Omental fat pad (tissue), 3 donors: ENCODE measurements at regions not wholly inside any gene's neighbourhood (a gene's known extent, or its start where the extent isn't known, plus 50 kb on each side); places are given as distances from the start of the nearest gene placed in this dataset.

Source experiments
- ATAC-seq: fragments of 150-250 bp; one replicate; pipeline ENCODE4 v1.9.1; 2016; ENCODE audit warnings: mild to moderate bottlenecking, moderate library complexity; ENCODE audit not compliant: low FRiP score
- DNase-seq: peaks from one replicate; pipeline ENCODE4 v3.0.0-alpha.2; 2019; ENCODE audit warnings: low spot score
- CTCF ChIP-seq, 3 donors: fragments of 450-650 bp; IDR thresholded peaks; one replicate each; pipeline ENCODE4 v1.5.1; 2016 to 2017; ENCODE audit warnings: antibody characterized with exemption in 3 of 3, mild to moderate bottlenecking in 3 of 3, moderate library complexity in 2 of 3

GRCh38 chr2:5798084-5798483 lies 105.9 kb downstream of the SOX11 start:
- TF ChIP-seq CTCF (IDR thresholded peaks at IDR 0.05): no peak
- DNase-seq: no peak
- ATAC-seq: no peak

DNA sequence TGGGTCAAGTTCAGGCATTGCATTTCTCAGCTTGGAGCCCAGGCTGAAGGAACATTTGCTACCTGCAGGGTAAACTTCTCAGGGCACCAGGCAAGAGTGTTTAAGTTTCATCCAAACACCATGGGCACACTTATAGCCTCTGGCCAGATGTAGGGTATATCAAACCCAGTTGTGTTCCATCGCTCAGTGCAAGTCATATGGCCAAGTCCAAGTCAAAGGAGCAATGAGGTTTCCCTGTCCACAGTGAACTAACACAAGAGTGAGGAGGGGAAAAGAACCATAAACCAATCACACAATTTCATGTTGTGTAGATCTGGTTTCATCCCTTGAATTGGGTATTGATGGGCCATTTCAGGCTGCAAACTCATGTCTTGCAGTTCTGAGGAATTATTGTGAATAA lies 107.2 kb downstream of the SOX11 start:
- no peak for ATAC-seq
- TF ChIP-seq CTCF (IDR thresholded peaks at IDR 0.05): no peak
- DNase-seq: no peak

DNA sequence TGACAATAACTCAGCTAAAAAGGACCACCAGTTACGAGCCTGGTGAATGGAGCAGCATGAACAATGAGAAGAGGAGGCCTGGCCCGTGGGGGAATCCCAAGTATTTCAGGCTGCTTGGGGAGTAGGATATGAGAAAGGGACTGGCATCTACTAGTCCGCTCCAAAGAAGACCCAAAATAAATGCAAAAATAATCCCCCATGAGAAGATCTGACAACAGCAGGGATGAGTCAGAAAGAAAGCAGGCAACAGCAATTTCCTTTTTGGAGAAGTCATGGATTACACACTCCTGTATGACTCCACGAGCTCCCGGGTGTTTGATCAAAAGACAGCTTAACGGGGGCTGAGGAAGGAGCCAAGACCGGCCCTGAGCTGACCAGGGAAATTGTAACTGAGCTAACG lies 111.4 kb downstream of the SOX11 start:
- no peak for ATAC-seq
- no peak for TF ChIP-seq CTCF (IDR thresholded peaks at IDR 0.05)
- no peak for DNase-seq

DNA sequence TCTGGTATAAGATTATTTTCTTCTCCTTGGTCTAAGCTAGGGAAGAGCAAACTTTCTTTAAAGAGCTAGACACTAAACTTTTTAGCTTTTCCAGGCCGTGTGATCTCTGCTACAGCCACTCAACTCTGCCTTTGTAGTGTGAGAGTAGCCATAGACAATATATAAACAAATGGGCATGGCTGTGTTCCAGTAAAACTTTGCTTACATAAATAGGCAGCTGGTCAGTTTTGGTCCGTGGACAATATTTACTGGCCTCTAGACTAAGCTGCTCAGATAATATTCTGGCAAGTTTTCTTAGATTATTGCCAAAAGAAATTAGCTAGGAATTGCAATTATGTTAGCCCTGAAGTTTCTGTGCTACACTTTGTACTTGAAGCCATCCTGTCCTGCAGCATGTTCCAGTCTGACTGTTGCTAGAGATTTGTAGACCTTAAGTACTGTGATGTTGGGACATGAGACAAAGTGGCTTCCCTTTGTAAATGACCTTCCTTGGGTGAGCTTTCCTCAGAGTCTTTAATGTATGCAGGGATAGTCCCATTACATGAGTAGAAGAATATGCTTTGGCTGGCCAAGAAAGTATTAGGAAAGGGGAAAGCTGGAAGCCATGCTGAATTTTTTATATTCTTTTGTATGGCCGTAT lies 126.9 kb downstream of the SOX11 start:
- TF ChIP-seq CTCF (IDR thresholded peaks at IDR 0.05): no peak
- ATAC-seq: no peak

GRCh38 chr2:5824126-5824525 lies 131.9 kb downstream of the SOX11 start:
- TF ChIP-seq CTCF (IDR thresholded peaks at IDR 0.05): no peak
- DNase-seq: no peak
- ATAC-seq: no peak

More for the DNA sequence above, 126.9 kb downstream of the SOX11 start:
- no peak for DNase-seq

GRCh38 chr2:5825686-5826085 lies 133.5 kb downstream of the SOX11 start:
- ATAC-seq: no peak
- no peak for DNase-seq
- TF ChIP-seq CTCF (IDR thresholded peaks at IDR 0.05): no peak

GRCh38 chr2:5826979-5827655 lies 134.9 kb downstream of the SOX11 start:
- no peak for ATAC-seq
- no peak for DNase-seq
- no peak for TF ChIP-seq CTCF (IDR thresholded peaks at IDR 0.05)
